ENCODE measurements at regions not wholly inside any gene's neighbourhood (a gene's known extent, or its start where the extent isn't known, plus 50 kb on each side); places are given as distances from the start of the nearest gene placed in this dataset.

DNA sequence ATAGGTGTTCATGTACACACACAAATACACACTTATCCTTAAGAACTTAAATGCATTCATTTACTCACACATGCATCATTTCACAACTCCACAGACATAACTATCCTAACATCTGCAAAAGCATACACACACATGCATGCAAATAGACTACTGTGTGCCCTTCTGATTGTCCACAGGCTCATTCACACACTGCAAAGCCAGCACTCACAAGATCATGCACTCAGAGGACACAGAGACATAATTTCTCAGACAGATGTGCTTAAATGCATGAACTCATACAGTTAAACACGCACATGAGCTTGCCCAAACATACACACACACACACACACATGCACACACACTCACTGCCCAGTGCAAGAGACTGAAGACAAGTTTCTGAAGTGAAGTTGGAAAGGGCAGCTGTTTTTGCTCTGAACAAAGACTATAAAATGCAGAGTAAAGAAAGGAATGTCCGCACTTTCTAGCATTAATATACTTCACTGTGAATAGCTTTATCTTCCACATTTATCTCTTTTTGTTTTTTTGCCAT lies 1018.0 kb upstream of the HS3ST1 start:
- TF ChIP-seq, protein P1, sequence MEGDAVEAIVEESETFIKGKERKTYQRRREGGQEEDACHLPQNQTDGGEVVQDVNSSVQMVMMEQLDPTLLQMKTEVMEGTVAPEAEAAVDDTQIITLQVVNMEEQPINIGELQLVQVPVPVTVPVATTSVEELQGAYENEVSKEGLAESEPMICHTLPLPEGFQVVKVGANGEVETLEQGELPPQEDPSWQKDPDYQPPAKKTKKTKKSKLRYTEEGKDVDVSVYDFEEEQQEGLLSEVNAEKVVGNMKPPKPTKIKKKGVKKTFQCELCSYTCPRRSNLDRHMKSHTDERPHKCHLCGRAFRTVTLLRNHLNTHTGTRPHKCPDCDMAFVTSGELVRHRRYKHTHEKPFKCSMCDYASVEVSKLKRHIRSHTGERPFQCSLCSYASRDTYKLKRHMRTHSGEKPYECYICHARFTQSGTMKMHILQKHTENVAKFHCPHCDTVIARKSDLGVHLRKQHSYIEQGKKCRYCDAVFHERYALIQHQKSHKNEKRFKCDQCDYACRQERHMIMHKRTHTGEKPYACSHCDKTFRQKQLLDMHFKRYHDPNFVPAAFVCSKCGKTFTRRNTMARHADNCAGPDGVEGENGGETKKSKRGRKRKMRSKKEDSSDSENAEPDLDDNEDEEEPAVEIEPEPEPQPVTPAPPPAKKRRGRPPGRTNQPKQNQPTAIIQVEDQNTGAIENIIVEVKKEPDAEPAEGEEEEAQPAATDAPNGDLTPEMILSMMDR (conservative IDR thresholded peaks at IDR 0.05; ENCODE audit: low read depth, low read length) = no peak
- TF ChIP-seq EZH2 (IDR thresholded peaks at IDR 0.05; ENCODE audit: low read length, unreplicated experiment) = no peak

All from PC-3 (cell line).